HK-2 (cell line): ENCODE measurements at regions not wholly inside any gene's neighbourhood (a gene's known extent, or its start where the extent isn't known, plus 50 kb on each side); places are given as distances from the start of the nearest gene placed in this dataset.

Source experiments
- DNase-seq: peaks from one replicate; pipeline ENCODE4 v3.0.0-alpha.2; 2018; ENCODE audit not compliant: unreplicated experiment

DNA sequence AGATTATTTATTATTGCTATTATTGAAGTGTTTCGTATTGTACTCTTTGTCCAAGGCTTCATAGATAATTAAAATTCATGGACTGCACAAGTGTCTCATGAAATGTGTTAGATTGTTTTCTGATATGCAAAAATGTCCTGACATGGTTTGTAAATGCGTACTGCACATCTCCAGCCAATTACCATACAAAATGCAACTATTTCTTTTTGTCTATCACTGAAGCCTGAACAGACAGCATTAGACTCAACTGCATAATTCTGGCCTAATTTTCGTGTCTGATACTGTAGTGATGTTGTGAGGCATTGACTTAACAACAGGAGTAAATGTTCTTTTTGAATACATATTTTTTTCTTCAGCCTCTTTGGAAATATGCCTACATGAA is 498.2 kb upstream of the CD180 start:
- no peak for DNase-seq

GRCh38 chr5:67693956-67694809 is 497.6 kb upstream of the CD180 start:
- no peak for DNase-seq

- no peak for DNase-seq
Measured at GRCh38 chr5:67686746-67687145, 490.1 kb upstream of the CD180 start.

DNA sequence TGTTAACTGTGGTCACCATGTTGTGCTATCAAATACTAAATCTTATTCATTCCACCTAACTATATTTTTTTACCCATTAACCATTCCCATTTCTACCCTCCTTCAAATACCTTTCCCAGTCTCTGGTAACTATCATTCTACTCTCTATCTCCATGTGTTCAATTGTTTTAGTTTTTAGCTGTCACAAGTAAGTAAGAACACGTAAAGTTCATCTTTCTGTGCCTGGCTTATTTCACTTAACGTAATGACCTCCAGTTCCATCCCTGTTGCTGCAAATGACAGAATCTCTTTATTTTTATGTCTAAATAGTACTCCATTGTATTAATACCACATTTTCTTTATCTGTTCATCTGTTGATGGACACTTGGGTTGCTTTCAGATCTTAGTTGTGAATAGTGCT is 485.1 kb upstream of the CD180 start:
- no peak for DNase-seq

DNA sequence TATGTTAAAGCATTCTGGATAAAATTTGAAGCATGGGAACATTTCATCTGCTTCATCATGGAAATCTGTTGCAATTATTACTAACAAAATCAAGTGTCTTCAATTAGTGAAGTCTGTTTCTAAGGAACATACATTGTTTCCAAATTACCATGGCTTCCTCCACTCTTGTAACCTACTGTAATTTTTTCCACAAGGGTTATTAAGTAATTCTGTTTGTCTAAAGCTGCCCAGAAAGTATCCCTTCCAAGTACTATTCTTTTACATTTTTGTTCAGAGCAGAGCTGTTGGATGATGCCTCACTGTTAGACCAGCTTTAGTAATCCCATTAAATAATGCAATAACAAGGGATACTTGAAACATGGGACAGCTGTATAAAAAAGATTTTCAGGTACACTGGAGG is 483.5 kb upstream of the CD180 start:
- DNase-seq, result no peak

DNA sequence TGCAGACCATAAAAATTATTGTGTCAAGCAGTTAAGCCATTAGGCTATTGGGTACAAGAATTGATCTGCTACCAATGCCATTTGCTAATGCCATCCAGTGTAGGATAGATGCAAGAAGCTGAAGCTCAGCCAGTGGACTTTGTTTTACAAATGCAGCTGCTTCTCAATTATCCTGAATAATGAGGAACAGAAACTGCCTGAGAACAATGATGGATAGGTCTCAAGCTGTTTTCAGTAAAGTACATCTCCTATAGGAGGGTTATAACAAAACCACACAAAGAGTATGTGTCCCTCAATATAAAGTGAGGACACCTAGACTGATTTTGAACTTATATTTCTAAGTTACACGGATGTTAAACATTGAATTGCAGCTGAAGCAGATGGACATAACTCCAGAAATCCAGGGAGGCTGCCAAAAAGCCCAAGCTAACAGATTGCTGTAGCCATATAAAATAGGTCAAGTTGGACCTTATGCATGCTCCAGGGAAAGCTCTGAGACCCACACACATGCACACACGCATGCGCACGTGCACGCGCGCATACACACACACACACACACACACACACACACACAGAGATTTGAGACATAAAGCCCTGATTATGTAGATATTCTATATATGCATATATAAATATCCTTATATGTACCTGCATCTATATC is 482.7 kb upstream of the CD180 start:
- no peak for DNase-seq

DNA sequence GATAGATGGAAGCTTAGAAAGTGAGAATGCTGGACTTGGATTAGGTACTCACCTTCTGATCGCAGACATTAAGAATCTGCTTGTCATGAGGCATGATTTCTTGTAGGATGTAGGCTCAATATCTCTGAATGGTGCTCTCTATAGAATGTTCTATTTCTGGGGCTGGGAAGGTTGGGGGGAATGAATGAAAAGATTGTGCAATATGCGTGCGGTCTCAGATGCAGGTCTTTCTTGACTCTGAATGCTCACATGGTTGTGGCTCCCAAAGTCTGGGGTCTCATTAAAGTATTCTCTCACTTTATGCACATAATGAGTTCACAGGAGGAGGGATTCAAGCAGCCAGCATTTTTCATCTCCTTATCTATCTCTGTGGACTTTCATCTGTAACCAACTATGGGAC is 482.0 kb upstream of the CD180 start:
- DNase-seq, result no peak

DNA sequence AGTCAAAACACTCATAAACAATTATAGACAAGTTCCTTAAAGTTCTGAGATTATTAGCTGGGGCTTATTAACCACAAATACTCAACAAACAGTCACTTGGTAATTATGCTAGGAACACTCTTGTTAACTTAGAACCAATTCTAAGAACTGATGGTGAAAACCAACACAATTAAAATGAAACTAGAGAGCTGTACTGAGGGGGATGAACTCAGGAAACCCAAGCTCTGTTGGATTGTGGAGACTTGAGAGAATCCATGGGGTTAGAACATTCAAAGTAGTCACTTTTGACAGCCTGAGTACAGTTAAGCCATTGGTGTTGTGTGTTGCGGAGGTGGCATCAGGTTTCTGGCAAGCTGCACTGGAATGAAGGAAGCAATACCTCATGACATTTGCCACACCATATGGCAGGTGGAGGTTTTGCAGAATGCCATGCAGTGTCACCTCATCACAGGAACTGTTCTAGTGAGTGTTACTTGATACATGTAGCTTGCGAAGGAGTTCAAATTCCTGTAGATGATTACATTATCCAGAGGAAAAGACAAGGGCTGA is 480.9 kb upstream of the CD180 start:
- DNase-seq, result no peak

GRCh38 chr5:67676863-67677262 is 480.3 kb upstream of the CD180 start:
- DNase-seq, result no peak

DNA sequence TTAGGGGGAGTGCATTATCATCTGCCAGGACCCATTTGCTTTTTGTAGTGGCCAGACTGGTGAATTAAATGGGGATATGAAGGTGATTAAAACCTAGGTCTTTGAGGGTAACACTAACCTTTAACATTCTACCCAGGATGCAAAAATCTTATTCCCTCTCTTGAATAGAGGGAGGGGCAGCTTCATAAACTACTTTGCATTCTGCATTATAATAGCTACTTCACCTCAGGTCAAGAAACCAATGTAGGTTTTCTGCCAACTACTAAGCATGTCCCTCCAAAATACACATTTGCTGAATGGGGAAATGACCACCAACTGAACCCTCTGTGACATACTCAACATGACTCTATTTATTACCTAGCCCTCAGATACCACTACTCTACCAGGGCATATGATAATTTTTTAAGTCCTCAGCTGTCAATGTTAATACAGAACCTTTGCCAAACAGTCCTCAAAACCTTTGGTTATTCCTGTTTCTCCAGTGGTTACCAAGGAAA is 477.6 kb upstream of the CD180 start:
- DNase-seq, result no peak

- DNase-seq, result no peak
Measured at GRCh38 chr5:67673618-67674017, 477.0 kb upstream of the CD180 start.

DNA sequence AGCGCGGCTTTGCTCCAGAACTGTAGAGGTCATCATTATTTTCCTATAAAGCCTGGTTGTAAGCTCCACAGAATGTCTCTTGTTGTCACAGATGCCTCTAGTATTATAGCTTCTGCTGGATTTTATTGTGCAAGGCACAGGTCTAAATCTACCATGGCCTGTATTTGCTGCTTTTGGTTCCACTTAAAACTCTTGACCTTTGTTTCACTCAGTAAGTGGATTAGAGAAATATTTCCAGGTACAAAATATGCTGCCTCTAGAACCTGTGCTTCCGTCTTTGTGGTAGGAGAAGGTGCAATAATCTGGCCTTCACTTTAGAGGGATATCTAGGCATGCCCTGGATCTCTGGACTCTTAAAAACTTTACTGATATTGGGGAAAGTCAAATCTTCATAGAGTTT is 476.6 kb upstream of the CD180 start:
- no peak for DNase-seq

DNA sequence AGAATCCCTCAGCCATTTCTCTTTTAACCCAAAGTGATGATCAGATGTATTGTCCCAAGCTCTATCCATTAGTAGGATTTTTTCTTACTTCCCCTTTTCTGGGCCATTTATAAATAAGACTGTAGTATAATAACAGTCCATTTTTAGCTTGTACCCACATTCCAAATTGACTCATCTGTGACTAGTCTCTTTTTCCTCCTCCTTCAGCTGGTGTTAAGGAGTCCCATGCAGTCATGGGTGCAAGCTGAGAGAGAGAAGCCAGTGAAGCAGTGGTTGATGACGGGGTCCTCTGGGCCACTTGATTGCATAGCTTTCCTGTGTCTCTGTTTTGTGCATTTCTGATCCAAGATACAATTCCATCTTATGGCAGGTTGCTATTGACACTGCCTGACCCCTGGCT is 476.0 kb upstream of the CD180 start:
- no peak for DNase-seq

GRCh38 chr5:67669916-67670315 is 473.3 kb upstream of the CD180 start:
- DNase-seq, result no peak

DNA sequence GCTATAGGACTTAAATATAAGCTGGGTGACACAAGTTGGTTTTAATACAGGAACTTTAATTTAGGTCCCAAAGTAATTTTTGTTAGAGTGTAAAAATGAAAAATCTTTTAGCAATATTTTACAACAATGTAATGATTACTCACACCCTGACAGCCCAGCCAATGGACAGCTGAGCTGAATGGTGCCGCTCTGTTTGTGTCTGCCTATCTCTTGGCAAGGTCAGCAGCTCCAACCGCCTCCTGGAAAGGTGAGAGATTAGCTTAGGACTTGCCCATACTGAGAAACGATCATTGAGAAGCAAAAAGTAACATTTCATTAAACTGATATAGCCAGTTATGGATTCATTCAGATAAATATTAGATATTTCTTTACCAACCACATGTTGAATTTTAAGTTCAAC is 463.6 kb upstream of the CD180 start:
- no peak for DNase-seq

GRCh38 chr5:67659288-67659687 is 462.7 kb upstream of the CD180 start:
- DNase-seq, result no peak

- no peak for DNase-seq
Measured at GRCh38 chr5:67657055-67657454, 460.5 kb upstream of the CD180 start.

- no peak for DNase-seq
Measured at GRCh38 chr5:67652201-67652600, 455.6 kb upstream of the CD180 start.

DNA sequence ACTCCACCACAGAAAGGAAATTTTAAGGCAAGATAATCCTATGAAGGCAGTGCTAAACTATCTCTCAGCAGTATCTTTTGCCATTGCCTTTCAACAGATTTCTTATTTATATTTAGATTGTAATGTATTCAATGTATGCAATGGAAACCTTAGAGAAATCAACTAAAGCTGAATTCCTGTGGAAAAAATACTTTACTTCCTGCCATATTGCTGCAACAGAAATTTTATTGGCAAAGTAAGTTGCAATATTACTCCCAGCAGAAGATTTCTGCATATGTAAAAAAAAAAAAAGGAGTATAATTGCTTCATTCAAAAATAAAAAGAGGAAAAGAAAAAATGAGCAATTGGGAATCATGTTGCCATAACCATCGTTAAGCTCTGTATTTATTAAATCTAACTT is 454.6 kb upstream of the CD180 start:
- DNase-seq, result no peak

- no peak for DNase-seq
Measured at GRCh38 chr5:67648201-67648671, 451.6 kb upstream of the CD180 start.

DNA sequence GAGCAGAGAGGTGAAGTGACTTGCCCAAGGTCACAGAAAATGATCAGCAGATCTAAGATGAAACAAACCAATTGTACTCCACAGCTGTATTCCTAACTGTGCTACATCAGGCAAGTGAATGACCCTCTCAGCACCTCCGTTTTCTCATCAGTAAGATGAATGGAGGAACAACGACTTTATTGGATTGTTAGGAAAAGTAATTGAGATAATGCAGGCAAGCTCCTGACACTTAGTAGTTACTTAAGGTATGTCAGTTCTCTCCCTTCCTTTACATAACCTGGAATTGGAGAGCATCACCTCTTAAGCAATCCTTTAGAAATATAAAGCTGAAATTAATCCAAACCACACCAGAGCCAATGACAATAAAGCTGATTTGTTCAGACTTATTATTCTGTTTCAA is 451.2 kb upstream of the CD180 start:
- no peak for DNase-seq

DNA sequence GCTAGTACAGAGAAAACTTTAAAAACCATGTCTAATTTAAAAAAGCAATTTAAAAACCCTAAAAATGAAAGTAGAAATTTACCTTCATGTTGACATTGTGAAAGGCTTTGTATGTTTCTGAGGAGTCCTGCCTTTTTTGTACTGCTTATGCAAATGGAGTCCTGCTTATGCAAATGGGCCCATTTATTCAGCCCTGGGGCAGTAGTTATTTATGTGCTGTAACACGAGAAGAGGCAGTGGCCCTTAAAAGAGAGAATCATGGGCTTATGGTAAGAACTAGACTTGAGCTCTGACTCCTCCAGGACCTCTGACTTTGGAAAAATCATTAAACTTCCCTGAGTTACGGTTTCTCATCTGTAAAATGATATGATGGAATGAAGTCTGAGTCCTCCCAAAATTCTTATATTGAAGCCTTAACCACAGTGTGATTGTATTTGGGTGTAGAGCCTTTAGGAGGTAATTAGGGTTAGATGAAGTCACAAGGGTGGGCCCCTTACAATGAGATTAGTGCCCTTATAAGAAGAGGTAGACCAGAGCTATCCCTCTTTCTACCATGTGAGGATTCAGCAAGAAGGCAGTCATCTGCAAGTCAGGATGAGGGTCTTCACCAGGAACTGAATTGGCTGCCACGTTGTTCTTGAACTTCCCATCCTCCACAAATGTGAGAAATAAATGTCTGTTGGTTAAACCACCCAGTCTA is 447.8 kb upstream of the CD180 start:
- DNase-seq, result no peak
